GM20431 (cell line): ENCODE measurements at regions not wholly inside any gene's neighbourhood (a gene's known extent, or its start where the extent isn't known, plus 50 kb on each side); places are given as distances from the start of the nearest gene placed in this dataset.
"Not testable (repeated sequence)": the region's sequence is repeated elsewhere in the genome, so short reads cannot be mapped to it uniquely, and the experiment has no call there.

Source experiments
- in situ Hi-C: fragments of 300-500 bp; cut with MseI, MboI; formaldehyde crosslinking; loops from one replicate; pipeline ENCODE4 v1.15.0; 2020; ENCODE audit warnings: low sequenced_read_pairs; ENCODE audit not compliant: unreplicated experiment

DNA sequence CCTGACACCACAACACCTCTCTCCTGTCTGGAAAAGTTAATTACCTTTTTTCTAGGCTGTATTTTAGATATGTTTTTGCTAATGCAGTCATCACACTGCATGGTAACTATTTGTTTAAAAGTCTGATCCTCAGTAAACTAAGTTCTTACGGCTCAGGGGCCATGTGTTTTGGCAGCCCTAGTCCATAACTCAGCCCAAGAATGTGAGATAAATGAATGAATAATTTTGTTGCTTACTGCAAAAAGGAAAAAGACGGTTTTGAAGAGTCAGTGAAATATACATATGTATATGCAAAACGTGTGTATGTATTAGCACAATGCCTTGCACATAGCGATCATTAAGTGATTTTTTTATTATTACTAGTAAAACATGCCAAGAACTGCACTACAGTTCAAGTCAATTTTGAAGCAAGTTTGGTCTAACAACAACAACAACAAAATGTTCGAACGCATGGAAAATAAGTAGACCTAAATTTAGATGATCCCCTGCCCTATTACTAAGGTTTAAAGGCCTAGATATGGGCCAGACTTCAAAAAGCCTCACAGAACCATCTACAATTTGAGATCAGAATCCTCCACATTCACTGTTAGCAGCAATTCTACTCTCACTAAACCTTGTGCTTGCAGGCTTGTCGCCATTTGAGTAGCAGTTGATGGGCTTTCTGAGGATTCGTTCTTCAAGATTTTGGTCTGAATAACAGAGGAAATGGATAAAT lies 140.0 kb downstream of the NDUFA12 start:
- in situ Hi-C loops: no loop called here

DNA sequence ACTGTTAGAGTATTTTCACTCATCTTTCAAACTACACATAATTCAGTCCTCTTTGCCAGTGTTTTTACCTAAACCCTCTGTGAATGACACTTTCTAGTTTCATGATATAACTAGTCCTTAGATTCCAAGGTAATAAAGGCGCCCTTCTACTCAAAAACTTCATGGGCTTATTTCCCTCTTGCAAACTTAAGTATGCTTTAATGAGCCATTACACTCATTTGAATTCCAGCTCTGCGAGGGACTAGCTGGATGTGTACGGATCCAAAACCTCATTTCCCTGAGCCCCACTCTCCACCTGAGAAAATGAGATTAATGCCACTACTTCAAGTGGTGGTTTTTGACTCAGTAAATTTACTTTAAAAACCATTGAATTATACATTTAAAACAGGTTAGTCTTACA lies 141.1 kb downstream of the NDUFA12 start:
- in situ Hi-C loops: no loop called here

DNA sequence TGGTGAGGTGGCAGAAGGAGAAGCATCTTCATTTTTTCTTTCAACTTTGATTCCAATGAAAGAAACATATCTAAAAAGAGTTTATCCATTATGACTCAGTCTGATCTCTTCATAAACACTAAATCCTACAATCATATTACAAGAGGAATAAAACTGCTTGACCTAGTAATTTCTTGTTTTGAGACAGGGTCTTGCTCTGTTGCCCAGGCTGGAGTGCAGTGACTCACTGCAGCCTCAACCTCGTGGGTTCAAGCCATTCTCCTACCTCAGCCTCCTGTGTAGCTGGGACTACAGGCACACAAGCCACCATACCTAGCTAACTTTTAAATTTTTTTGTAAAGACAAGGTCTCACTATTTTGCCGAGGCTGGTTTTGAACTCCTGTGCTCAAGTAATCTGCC lies 147.2 kb downstream of the NDUFA12 start:
- in situ Hi-C loops: no loop called here

DNA sequence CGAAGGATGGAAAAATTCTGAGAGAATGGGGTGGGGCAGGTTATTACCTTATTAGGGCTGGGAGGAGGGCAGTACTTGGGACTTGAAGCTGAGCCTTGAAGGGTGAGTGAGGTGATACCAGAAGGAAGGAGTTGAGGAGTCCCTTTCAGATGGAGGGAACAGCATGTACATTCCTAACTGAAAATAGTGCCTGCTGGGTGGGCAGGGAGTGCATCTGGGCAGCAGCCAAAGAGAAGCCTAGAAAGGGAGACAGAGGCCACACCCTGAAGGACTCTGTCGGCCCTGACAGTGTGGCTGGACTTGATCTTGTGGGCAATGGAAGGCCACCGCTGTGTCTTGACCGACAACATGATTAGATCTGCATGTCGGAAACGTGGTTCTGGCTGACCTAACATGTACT lies 147.6 kb downstream of the NDUFA12 start:
- in situ Hi-C loops: no loop called here

DNA sequence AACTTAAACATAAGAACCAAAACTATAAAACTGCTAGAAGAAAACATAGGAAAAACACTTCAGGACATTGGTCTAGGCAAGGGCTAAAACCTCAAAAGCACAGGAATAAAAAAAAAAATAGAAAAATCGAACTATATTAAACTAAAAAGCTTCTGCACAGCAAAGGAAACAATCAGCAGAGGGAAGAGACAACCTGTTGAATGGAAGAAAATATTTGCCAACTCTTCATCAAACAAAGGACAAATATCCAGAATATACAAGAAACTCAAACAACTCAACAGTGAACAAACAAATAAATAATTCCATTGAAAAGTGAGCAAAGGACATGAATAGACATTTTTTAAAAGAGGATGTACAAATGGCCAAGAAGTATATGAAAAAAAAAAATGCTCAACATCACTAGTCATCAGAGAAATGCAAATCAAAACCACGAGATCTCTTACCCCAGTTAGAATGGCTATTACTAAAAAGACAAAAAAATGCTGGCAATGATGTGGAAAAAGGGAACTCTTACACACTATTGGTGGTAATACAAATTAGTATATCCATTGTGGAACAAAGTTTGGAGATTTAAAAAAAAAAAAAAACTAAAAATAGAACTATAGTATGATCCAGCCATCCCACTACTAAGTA lies 152.0 kb downstream of the NDUFA12 start:
- in situ Hi-C loops: no loop called here

DNA sequence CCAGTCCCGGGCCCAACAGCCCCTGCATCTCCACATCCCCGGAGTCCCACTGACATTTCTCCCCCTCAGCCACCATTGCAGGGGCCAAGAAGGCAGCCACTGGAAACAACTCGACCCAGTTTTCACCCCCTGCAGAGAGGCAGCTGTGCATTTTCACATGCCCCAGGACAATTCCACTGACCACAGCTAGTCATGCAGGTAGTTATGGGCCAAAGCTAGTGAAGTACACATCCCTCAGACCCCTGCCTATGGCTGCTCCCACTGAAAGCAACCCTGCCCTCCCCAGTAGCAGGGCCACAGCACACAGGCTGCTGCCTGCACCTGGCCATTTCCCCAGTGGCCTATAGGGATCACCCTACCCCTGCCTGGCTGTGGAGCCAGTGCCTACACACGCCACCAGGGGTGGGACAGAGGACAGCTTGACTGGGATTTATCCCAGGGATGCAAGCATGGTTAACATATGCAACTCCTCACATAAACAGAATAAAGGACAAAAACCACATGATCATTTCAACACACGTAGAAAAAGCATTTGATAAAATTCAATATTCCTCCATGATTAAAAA lies 154.0 kb downstream of the NDUFA12 start:
- in situ Hi-C loops: no loop called here

DNA sequence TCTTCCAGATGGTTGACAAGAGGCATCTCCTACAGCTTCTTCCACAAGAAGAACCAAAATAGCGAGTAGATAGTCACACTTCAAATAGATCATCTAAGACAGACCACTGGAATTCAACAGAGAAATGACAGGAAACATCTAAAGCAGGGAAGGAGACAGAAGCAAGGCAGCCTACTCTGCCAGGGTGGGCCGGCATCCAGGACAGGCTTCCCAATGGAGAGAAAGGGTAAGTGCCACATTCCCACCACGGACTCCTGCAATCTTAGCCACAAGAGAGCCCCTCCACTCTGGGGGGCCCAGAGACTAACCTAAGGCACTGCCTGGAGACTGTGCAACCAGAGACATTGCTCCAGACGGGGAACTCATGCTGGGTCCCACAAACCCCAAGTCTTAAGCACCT lies 154.5 kb downstream of the NDUFA12 start:
- in situ Hi-C loops: no loop called here

DNA sequence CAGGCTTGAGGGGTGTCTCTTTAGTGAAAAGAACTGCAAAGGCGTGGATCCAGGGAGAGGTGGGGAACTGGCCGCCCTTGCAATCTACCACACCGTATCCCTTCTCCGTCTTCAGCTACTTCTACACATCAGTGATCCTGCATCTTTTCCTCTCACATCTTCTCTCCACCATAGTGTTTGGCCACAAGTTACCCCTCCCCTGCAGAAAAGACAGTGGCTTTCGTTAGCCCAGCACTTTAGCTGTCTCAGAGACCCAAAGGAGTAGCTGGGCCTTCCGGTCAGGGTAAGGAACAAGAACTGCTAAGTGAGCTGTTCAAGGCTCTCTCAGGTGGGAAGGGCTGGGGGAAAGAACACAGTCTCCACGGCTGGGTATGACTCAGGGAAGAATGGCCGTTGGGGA lies 158.4 kb downstream of the NDUFA12 start:
- in situ Hi-C loops: no loop called here

DNA sequence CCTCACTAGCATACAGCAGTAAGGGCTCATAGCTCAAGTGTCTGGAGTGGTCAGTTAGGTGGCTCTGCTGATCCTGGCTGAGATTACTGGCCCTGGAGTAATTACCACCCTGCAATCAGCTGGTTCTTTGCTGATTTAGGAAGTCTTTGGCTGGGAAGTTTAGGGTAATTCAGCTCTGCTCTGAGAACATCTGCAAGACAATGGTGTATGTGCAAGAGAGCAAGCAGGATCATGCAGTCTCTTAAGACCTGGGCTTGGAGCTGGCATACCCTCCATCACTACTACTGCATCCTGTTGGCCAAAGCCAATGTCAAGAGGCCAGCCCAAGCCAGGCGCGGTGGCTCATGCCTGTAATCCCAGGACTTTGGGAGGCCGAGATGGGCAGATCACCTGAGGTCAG lies 159.0 kb downstream of the NDUFA12 start:
- in situ Hi-C loops: no loop called here

DNA sequence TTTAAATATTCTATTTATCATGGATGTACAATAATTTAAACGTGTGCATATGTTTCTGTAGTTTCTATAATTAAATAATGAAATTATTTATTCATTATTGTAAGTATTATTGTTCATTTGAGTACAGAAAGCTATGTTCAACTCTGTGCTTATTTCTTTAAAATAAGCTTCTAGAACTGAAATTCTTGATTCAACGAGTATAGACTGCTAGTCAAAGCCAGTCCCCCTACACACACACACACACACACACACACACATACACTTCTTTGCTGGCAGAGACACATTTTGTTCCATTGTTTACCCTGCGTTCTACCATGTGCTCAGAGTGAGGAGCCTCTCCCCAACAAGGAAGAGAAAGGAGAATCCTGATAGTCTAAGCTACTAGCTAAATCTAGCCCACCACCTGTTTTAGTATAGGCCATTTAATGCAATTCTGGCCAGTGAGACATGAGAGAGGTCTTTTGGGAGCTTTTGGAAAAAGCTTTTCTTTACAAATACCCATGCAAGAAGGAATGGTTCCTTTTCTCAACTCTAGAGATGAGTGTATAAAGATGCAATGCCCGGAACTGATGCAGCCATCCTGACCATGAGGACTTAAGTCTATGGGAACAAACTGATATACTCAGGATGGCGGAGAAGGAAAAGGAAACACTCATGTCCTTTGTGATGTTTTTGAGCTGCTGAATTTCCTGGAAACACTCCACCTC lies 161.4 kb downstream of the NDUFA12 start:
- in situ Hi-C loops: no loop called here

DNA sequence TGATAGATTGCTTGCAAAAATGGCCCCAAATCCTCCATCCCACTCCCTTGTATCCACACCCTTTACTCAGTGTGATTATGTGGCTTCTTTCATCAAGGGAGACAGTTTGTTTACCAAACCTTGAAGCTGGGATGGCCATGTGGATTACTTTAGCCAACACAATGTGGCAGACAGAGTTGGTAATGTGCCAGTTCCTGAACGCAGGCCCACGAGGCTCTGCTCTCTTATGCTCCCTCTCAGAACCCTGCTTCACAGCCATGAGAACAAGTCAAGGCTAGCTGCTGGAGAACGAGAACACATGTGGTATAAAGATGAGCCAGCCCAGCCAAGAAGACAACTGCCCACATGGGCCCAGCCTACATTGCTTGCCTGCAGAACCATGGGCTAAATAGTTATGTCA lies 162.3 kb downstream of the NDUFA12 start:
- in situ Hi-C loops: no loop called here

DNA sequence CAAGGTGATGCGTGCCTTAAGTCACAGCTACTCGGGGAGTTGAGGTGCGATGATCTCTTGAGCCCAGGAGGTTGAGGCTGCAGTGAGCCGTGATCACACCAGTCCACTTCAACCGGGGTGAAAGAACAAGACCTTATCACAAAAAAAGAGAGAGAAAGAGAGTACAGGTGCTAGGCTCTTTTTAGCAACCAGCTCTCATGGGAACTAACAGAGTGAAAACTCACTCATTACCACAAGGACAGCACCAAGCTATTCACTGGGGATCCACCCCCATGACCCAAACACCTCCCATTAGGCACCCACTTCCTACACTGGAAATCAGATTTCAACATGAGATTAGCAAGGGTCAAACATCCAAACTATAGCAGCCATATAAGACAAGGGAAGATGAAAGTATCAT lies 164.2 kb downstream of the NDUFA12 start:
- in situ Hi-C loops: no loop called here

DNA sequence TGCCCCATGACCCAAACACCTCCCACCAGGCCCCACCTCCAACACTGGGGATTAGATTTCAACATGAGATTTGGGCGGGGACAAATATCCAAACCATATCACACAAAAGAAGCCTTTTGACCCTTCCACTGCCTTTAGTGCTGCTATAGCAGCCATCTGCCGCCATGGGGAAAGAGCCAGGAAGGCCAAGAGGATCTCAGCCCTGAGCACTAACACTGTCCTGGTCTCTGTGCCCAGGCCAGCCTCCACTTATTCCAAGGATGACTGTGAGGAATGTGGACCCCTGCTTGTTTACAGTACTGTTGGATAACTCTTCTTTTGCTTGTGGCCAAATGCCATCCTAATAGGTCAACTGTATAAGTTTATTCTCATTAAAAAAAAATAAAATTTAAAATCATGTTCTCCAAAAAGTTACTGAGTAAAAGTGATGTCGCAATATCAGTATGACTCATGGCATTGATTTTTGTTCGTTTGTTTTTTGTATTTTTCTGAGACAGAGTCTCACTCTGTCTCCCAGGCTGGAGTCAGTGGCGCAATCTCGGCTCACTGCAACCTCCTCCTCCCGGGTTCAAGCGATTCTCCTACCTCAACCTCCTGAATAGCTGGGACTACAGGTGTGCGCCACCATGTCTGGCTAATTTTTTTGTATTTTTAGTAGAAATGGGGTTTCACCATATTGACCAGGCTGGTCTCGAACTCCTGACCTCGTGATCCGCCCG lies 166.4 kb downstream of the NDUFA12 start:
- in situ Hi-C loops: not testable (repeated sequence)

DNA sequence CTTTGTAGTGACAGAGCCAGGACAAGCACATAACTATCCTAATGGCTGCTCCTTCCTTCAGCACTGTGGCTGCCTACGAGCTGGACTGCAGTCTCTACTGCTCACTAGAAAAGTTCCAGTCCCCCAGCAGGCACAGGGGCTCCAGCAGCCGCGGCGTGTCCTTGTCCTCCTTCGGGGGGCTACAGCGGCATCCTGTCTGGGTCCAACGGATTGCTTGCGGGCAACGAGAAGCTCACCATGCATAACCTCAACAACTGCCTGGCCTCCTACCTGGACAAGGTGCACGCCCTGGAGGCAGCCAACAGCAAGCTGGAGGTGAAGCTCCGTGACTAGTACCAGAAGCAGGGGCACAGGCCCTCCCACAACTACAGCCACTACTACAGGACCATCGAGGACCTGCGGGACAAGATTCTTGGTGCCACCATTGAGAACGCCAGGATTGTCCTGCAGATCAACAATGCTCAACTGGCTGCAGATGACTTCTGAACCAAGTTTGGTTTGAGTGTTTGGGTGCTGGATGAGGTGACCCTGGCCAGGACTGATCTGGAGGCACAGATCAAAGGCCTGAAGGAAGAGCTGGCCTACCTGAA lies 169.4 kb downstream of the NDUFA12 start:
- in situ Hi-C loops: no loop called here

DNA sequence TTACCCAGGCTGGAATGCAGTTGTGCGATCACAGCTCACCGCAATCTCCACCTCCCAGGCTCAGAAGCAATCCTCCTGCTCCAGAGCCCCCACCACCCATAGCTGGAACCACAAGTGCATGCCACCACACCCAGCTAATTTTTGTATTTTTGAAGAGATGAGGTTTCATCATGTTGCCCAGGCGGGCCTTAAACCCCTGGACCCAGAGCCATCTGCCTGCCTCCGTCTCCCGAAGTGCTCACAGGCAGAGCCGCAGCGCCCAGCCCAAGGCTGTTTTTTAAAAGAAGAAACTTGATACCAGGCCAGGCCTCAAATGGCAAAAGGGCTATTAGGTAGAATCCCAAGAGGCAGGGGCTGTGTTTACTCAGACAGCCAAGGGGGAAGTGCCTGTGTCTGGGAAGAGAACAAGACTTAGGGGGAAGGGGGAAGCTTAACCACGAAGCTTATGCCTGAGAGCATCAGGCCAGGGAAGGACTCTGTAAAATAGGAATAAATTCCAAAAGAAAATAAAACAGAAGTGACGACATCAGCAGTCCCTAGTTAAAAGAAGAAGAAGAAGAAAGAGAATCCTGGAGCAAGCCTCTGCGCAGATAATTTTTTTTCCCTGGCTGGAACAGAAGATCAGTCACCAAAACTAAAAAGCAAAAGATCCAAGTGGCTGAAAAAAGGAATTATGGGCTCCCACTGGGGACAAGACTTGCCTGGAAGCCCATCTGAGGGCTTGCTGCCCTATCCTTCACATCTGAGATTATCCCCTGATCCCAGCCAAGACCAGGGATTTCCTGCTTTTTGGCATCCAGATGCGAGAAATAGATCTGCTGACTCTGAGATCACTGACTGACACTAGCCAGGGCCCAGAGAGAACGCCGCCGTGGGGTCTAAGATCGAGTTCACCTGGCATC lies 170.5 kb downstream of the NDUFA12 start:
- in situ Hi-C loops: no loop called here

DNA sequence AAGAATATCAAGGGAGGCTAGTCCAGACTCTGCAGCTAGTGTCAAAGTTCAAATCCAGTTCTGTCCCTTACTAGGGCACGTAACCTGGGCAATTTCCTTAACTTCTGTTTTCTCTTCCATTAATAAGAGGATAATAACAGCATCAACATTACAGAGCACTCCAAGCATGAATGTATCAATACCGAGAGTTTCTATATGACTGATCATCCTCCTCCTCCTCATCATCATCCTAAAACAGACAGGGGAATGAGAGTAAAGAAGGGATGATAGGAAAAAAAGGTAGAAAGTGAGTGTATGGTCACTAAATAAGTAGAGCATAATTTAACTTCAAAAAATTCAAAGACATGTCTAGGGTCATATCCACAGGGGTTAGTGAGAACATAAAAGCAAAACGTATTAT lies 171.4 kb downstream of the NDUFA12 start:
- in situ Hi-C loops: no loop called here

DNA sequence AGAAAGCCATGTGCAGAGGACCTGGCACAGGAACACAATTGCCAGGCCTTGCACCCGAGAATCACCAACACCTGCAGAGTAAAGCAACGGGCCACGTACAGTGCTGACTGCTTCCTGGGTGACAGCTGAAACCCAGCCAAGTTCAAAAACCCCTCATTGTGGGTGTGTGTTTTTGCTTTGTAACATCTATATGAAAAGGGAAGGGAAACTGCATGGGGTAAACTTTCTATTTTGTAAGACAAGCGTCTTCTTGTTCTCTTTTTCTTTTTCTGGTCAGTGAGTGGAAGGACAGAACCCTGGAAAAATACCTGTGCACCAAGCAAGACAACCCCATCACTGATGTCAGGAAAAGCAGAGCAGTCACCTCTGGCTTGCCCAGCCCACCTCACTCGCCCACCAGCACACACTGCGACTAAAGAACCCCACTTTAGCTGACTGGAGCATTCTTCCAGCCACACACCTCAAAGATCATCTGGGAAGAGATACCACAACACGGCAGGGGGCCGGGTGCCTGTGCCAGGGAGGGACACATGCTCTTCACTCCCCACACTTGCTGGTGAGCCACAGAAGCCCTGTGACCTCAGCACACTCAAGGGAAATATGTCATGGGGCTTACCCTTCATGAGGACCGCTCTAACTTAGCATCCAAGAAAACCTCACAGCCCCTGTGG lies 172.3 kb downstream of the NDUFA12 start:
- in situ Hi-C loops: no loop called here

DNA sequence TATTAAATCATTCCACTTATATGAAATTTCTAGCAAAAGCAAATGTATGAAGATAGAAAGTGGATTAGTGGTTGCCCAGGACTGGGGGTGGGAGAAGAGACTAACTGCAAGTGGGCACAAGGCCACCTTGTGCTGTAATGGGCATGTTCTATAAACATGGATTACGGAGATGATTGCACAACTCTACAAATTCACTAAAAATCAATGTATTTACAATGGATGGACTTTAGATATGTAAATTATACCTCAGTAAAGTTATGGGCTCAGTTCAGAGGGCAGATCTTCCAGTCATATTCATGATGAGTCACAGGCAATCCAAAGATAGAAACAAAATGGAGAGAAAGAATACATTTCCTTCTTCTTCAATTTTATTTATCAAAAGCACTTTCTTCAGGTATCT lies 173.9 kb downstream of the NDUFA12 start:
- in situ Hi-C loops: no loop called here

DNA sequence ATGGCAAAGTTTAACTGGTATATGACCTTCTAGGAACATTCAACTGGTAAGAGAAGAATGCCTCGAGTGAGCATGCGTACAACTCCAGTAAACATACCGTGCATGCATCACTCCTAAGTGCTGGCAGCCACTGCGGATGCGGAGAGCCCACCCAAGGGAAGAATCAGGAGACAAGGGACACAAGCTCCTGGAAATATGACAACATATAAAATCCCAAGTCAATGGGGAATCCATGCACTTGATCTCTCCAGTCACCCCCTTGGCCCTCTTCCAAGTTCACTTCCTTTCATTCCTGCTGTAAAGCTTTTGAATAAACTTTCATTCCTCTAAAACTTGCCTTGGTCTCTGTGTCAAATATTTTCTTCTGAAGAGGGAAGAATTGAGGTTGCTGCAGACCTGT lies 168.7 kb upstream of the TMCC3 start:
- in situ Hi-C loops: no loop called here
